IPS-20b (cell line): ENCODE measurements at regions not wholly inside any gene's neighbourhood (a gene's known extent, or its start where the extent isn't known, plus 50 kb on each side); places are given as distances from the start of the nearest gene placed in this dataset.
"Not testable (repeated sequence)": the region's sequence is repeated elsewhere in the genome, so short reads cannot be mapped to it uniquely, and the experiment has no call there.

ENCODE experiments used
- H3K27ac ChIP-seq: one replicate; pipeline ENCODE4 v1.5.1; 2013; ENCODE audit warnings: low read length
- H3K27me3 ChIP-seq: 2 replicates; pipeline ENCODE4 v1.6.1; 2013; ENCODE audit warnings: mild to moderate bottlenecking, low read length, inconsistent platforms; ENCODE audit not compliant: insufficient read depth
- H3K36me3 ChIP-seq: 2 replicates; pipeline ENCODE4 v1.6.1; 2013; ENCODE audit warnings: low read depth, mild to moderate bottlenecking, inconsistent platforms, low read length, moderate library complexity; ENCODE audit not compliant: insufficient read depth
- H3K4me1 ChIP-seq: 2 replicates; pipeline ENCODE4 v1.6.1; 2013; ENCODE audit warnings: mild to moderate bottlenecking, control low read depth, inconsistent platforms, low read length, moderate library complexity; ENCODE audit not compliant: insufficient read depth
- H3K4me3 ChIP-seq: 2 replicates; pipeline ENCODE4 v1.5.1; 2013; ENCODE audit warnings: mild to moderate bottlenecking, low read length, inconsistent platforms
- H3K9ac ChIP-seq: 2 replicates; pipeline ENCODE4 v1.6.1; 2013; ENCODE audit warnings: low read depth, mild to moderate bottlenecking, inconsistent platforms, low read length, moderate library complexity
- H3K9me3 ChIP-seq: 2 replicates; pipeline ENCODE4 v1.6.1; 2013; ENCODE audit warnings: mild to moderate bottlenecking, low read depth, low read length, inconsistent platforms; ENCODE audit not compliant: insufficient read depth

DNA sequence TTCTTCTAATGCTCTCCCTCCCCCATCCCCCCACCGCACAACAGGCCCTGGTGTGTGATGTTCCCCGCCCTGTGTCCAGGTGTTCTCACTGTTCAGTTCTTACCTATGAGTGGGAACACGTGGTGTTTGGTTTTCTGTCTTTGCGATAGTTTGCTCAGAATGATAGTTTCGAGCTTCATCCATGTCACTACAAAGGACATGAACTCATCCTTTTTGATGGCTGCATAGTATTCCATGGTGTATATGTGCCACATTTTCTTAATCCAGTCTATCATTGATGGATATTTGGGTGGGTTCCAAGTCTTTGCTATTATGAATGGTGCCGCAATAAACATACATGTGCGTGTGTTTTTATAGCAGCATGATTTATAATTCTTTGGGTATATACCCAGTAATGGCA, 1005.5 kb upstream of the CDH10 start:
- not testable (repeated sequence) for H3K9me3 ChIP-seq, H3K27ac ChIP-seq, H3K4me1 ChIP-seq, H3K36me3 ChIP-seq, H3K9ac ChIP-seq, H3K27me3 ChIP-seq, H3K4me3 ChIP-seq

- no peak overlapping the region for H3K9ac ChIP-seq
- H3K4me3 ChIP-seq: no peak overlapping the region
- no peaks in the 10 kb centered on the region for H3K36me3 ChIP-seq
- H3K4me1 ChIP-seq: no peaks in the 10 kb centered on the region
- no peak overlapping the region for H3K27ac ChIP-seq
- H3K27me3 ChIP-seq: no peaks in the 10 kb centered on the region
- H3K9me3 ChIP-seq: no peaks in the 10 kb centered on the region; the same call in 1 of the 2 replicates
These were observed 1005.0 kb upstream of the CDH10 start for GRCh38 chr5:25649628-25650265.

- H3K9ac ChIP-seq: no peak overlapping the region
- H3K27me3 ChIP-seq: no peaks in the 10 kb centered on the region
- H3K4me1 ChIP-seq: no peaks in the 10 kb centered on the region
- no peaks in the 10 kb centered on the region for H3K9me3 ChIP-seq
- no peaks in the 10 kb centered on the region for H3K36me3 ChIP-seq
- no peak overlapping the region for H3K27ac ChIP-seq
- no peak overlapping the region for H3K4me3 ChIP-seq
These were observed 1001.9 kb upstream of the CDH10 start for GRCh38 chr5:25646421-25647341.

- H3K4me1 ChIP-seq: no peaks in the 10 kb centered on the region
- H3K27me3 ChIP-seq: no peaks in the 10 kb centered on the region
- no peak overlapping the region for H3K27ac ChIP-seq
- no peak overlapping the region for H3K4me3 ChIP-seq
- no peaks in the 10 kb centered on the region for H3K36me3 ChIP-seq
- no peak overlapping the region for H3K9ac ChIP-seq
- no peaks in the 10 kb centered on the region for H3K9me3 ChIP-seq
These were observed 996.3 kb upstream of the CDH10 start for GRCh38 chr5:25641124-25641523.

DNA sequence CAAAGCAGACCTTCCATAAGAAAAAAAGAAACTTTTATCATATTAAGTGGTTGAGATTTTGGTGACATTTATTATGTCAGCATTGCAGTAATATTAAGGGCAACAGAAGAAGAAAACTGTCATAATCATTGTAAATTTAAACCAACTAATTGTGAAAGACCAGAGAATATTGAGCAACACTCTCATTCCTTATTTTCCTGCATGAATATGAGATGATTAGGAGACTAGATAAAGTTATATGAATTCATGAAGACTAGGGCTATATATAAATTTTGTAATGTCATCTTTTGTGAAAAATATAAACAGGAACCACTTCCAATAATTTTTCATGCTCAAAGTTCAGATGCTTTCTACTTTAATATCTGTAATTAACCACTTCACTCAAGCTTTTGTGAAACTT, 974.5 kb upstream of the CDH10 start:
- no peaks in the 10 kb centered on the region for H3K9me3 ChIP-seq
- H3K4me3 ChIP-seq: no peak overlapping the region
- no peak overlapping the region for H3K9ac ChIP-seq
- H3K27me3 ChIP-seq: no peaks in the 10 kb centered on the region
- H3K4me1 ChIP-seq: no peaks in the 10 kb centered on the region
- H3K27ac ChIP-seq: no peak overlapping the region
- H3K36me3 ChIP-seq: no peaks in the 10 kb centered on the region

- no peaks in the 10 kb centered on the region for H3K27me3 ChIP-seq
- no peaks in the 10 kb centered on the region for H3K9me3 ChIP-seq
- no peaks in the 10 kb centered on the region for H3K4me1 ChIP-seq
- H3K27ac ChIP-seq: no peak overlapping the region
- H3K9ac ChIP-seq: no peak overlapping the region
- no peak overlapping the region for H3K4me3 ChIP-seq
- H3K36me3 ChIP-seq: no peaks in the 10 kb centered on the region
These were observed 974.0 kb upstream of the CDH10 start for GRCh38 chr5:25618821-25619220.

GRCh38 chr5:25614466-25614865, 969.7 kb upstream of the CDH10 start:
- Histone ChIP-seq H3K36me3 (no peaks in the 10 kb centered on the region), H3K9ac (no peak overlapping the region), H3K4me3 (no peak overlapping the region), H3K27me3 (no peaks in the 10 kb centered on the region), H3K27ac (no peak overlapping the region), H3K9me3 (peaks cover 3% of the 10 kb centered on the region; the same call in 1 of the 2 replicates), H3K4me1 (no peaks in the 10 kb centered on the region)

- no peaks in the 10 kb centered on the region for H3K4me1 ChIP-seq
- no peak overlapping the region for H3K4me3 ChIP-seq
- H3K9me3 ChIP-seq: peaks cover 6% of the 10 kb centered on the region
These were observed 959.9 kb upstream of the CDH10 start for GRCh38 chr5:25604681-25605080.

GRCh38 chr5:25579111-25579510, 934.3 kb upstream of the CDH10 start:
- Histone ChIP-seq H3K9me3 (no peaks in the 10 kb centered on the region; the same call in 1 of the 2 replicates), H3K36me3 (no peaks in the 10 kb centered on the region), H3K4me1 (no peaks in the 10 kb centered on the region; the same call in 1 of the 2 replicates), H3K9ac (no peak overlapping the region), H3K27ac (no peak overlapping the region), H3K27me3 (no peaks in the 10 kb centered on the region), H3K4me3 (no peak overlapping the region)

More at GRCh38 chr5:25604681-25605080, 959.9 kb upstream of the CDH10 start:
- H3K36me3 ChIP-seq: no peaks in the 10 kb centered on the region
- no peaks in the 10 kb centered on the region for H3K27me3 ChIP-seq
- H3K27ac ChIP-seq: no peak overlapping the region
- no peak overlapping the region for H3K9ac ChIP-seq

GRCh38 chr5:25573691-25574090, 928.9 kb upstream of the CDH10 start:
- no peak overlapping the region for H3K4me3 ChIP-seq

DNA sequence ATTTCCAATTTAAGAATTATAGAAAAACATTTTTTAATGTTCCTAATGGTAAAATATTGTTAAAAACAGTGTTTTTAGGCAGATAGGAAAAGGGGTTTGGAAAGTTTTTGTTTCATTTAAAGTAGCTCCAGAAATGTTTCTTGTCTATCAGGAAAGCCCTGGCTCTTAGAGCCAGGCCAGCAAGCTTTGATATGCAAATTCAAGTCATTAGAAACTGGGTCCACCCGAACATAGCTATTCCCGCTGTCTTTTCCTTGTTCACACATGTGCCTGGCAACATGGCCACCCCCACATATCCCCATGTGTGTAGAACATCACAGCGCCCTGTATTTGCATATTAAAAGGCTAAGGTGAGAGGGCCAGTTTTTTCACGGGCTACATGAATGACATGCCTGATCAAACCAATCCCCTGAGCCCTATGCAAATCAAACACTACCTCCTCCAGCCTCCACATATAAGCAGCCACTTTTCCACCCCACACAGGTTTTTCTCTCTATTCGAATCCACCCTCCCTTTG, 925.3 kb upstream of the CDH10 start:
- Histone ChIP-seq H3K4me1 (peaks cover 37% of the 10 kb centered on the region), H3K4me3 (no peak overlapping the region), H3K9ac (no peak overlapping the region)

More at GRCh38 chr5:25573691-25574090, 928.9 kb upstream of the CDH10 start:
- Histone ChIP-seq H3K27ac (no peak overlapping the region), H3K27me3 (no peaks in the 10 kb centered on the region), H3K9me3 (no peaks in the 10 kb centered on the region), H3K9ac (no peak overlapping the region), H3K4me1 (peaks cover 21% of the 10 kb centered on the region; the same call in 1 of the 2 replicates), H3K36me3 (no peaks in the 10 kb centered on the region)

More for the DNA sequence above, 925.3 kb upstream of the CDH10 start:
- no peaks in the 10 kb centered on the region for H3K36me3 ChIP-seq
- no peaks in the 10 kb centered on the region for H3K9me3 ChIP-seq
- H3K27me3 ChIP-seq: no peaks in the 10 kb centered on the region
- no peak overlapping the region for H3K27ac ChIP-seq
